ENCODE measurements at regions not wholly inside any gene's neighbourhood (a gene's known extent, or its start where the extent isn't known, plus 50 kb on each side); places are given as distances from the start of the nearest gene placed in this dataset.

GRCh38 chr5:13553896-13554295 is 390.6 kb downstream of the DNAH5 start:
- TF ChIP-seq CTCF (IDR thresholded peaks at IDR 0.05; ENCODE audit: borderline replicate concordance, extremely low read depth, low read length, poor library complexity, severe bottlenecking), result no peak
- no peak for TF ChIP-seq EZH2 (IDR thresholded peaks at IDR 0.05; ENCODE audit: borderline replicate concordance, low read depth, low read length, severe bottlenecking)
